H1 (cell line): ENCODE measurements at regions not wholly inside any gene's neighbourhood (a gene's known extent, or its start where the extent isn't known, plus 50 kb on each side); places are given as distances from the start of the nearest gene placed in this dataset.

Experiments
- ATF2 ChIP-seq: IDR thresholded peaks from 2 replicates; pipeline ENCODE4 v1.6.1; 2012; ENCODE audit warnings: low read length, inconsistent platforms
- BACH1 ChIP-seq: IDR thresholded peaks from 2 replicates; pipeline ENCODE4 v1.6.1; 2012; ENCODE audit warnings: low read length, improper control_type of control experiment
- CTCF ChIP-seq, 3 experiments: IDR thresholded peaks; 1 replicate in 2 of 3; 2 replicates in 1 of 3; pipeline versions ENCODE4 v1.5.1 to v1.6.1; 2011; ENCODE audit warnings: low read length in 3 of 3, mild to moderate bottlenecking in 3 of 3, inconsistent platforms in 2 of 3, low read depth in 1 of 3, moderate library complexity in 1 of 3; ENCODE audit not compliant: insufficient read depth in 1 of 3; ENCODE audit errors: control extremely low read depth in 1 of 3
- EP300 ChIP-seq, 2 experiments: IDR thresholded peaks; 1 replicate in 1 of 2; 2 replicates in 1 of 2; pipeline ENCODE4 v1.6.1; 2011 to 2012; ENCODE audit warnings: low read depth in 2 of 2, low read length in 2 of 2, mild to moderate bottlenecking in 2 of 2, borderline replicate concordance in 1 of 2, inconsistent platforms in 1 of 2, moderate library complexity in 1 of 2
- EZH2 ChIP-seq: fragments of 200-600 bp; sonication (generic); IDR thresholded peaks from 2 replicates; pipeline ENCODE4 v1.7.1; 2012; ENCODE audit warnings: low read depth, mild to moderate bottlenecking, moderate library complexity, low read length, inconsistent platforms; ENCODE audit not compliant: severe bottlenecking
- MAX ChIP-seq: IDR thresholded peaks from 2 replicates; pipeline ENCODE4 v1.6.1; 2012; ENCODE audit warnings: inconsistent platforms
- POLR2A ChIP-seq, 2 experiments: IDR thresholded peaks; 1 replicate in 1 of 2; 2 replicates in 1 of 2; pipeline ENCODE4 v1.6.1; 2011; ENCODE audit warnings: low read depth in 2 of 2, low read length in 2 of 2, mild to moderate bottlenecking in 2 of 2; ENCODE audit errors: control extremely low read depth in 1 of 2
- POLR2AphosphoS5 ChIP-seq: IDR thresholded peaks from 2 replicates; pipeline ENCODE4 v1.6.1; 2011; ENCODE audit warnings: low read depth, low read length
- SIRT6 ChIP-seq: IDR thresholded peaks from one replicate; pipeline ENCODE4 v1.7.1; 2012; ENCODE audit warnings: low read length, inconsistent platforms
- TAF1 ChIP-seq: IDR thresholded peaks from 2 replicates; pipeline ENCODE4 v1.6.1; 2011; ENCODE audit warnings: mild to moderate bottlenecking, low read depth, low read length
- ZNF274 ChIP-seq: IDR thresholded peaks from 2 replicates; pipeline ENCODE4 v1.7.0; 2012; ENCODE audit warnings: low read length, borderline replicate concordance; ENCODE audit errors: extremely low read depth

GRCh38 chr11:97974798-97975498, 1045.8 kb upstream of the CNTN5 start:
- no peak for TF ChIP-seq EP300 (IDR thresholded peaks at IDR 0.05; ENCODE audit: borderline replicate concordance in 1 of 2, low read depth in 2 of 2, low read length in 2 of 2)
- no peak for TF ChIP-seq SIRT6
- TF ChIP-seq MAX = no peak
- TF ChIP-seq POLR2AphosphoS5 = no peak
- TF ChIP-seq CTCF (IDR thresholded peaks at IDR 0.05; ENCODE audit: control extremely low read depth in 1 of 3, insufficient read depth in 1 of 3, low read depth in 1 of 3, low read length in 3 of 3) = no peak
- no peak for TF ChIP-seq ZNF274
- no peak for TF ChIP-seq BACH1
- no peak for TF ChIP-seq POLR2A (IDR thresholded peaks at IDR 0.05; ENCODE audit: control extremely low read depth in 1 of 2, low read depth in 2 of 2, low read length in 2 of 2)
- no peak for TF ChIP-seq EZH2
- no peak for TF ChIP-seq TAF1
- TF ChIP-seq ATF2 = no peak
